ENCODE measurements at regions not wholly inside any gene's neighbourhood (a gene's known extent, or its start where the extent isn't known, plus 50 kb on each side); places are given as distances from the start of the nearest gene placed in this dataset.

- TF ChIP-seq, protein P1, sequence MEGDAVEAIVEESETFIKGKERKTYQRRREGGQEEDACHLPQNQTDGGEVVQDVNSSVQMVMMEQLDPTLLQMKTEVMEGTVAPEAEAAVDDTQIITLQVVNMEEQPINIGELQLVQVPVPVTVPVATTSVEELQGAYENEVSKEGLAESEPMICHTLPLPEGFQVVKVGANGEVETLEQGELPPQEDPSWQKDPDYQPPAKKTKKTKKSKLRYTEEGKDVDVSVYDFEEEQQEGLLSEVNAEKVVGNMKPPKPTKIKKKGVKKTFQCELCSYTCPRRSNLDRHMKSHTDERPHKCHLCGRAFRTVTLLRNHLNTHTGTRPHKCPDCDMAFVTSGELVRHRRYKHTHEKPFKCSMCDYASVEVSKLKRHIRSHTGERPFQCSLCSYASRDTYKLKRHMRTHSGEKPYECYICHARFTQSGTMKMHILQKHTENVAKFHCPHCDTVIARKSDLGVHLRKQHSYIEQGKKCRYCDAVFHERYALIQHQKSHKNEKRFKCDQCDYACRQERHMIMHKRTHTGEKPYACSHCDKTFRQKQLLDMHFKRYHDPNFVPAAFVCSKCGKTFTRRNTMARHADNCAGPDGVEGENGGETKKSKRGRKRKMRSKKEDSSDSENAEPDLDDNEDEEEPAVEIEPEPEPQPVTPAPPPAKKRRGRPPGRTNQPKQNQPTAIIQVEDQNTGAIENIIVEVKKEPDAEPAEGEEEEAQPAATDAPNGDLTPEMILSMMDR (IDR thresholded peaks at IDR 0.05 in 8 of 11, conservative IDR thresholded peaks at IDR 0.05 in 3 of 11): no peak
- TF ChIP-seq POLR2AphosphoS5 (IDR thresholded peaks at IDR 0.05): no peak
Measured at GRCh38 chr17:51541215-51541614, 280.9 kb downstream of the UTP18 start.

Data from spleen (tissue), 7 donors.